HUES48 (cell line): ENCODE measurements at regions not wholly inside any gene's neighbourhood (a gene's known extent, or its start where the extent isn't known, plus 50 kb on each side); places are given as distances from the start of the nearest gene placed in this dataset.
A peak's percentile ranks its signal among the peaks of the same experiment; 100 is the strongest.

ENCODE experiments used
- H3K27ac ChIP-seq: one replicate; pipeline ENCODE4 v1.7.0; 2013; ENCODE audit warnings: low read depth, low read length, inconsistent platforms
- H3K27me3 ChIP-seq: 2 replicates; pipeline ENCODE4 v1.6.1; 2013; ENCODE audit warnings: mild to moderate bottlenecking, low read length; ENCODE audit not compliant: control insufficient read depth, insufficient read depth
- H3K36me3 ChIP-seq: 2 replicates; pipeline ENCODE4 v1.6.1; 2013; ENCODE audit warnings: low read length; ENCODE audit not compliant: control insufficient read depth, insufficient read depth
- H3K4me1 ChIP-seq: 2 replicates; pipeline ENCODE4 v1.6.1; 2013; ENCODE audit warnings: mild to moderate bottlenecking, low read length; ENCODE audit not compliant: control insufficient read depth, insufficient read depth
- H3K4me3 ChIP-seq: 2 replicates; pipeline ENCODE4 v1.5.1; 2013; ENCODE audit warnings: mild to moderate bottlenecking, low read depth, low read length
- H3K9ac ChIP-seq: 2 replicates; pipeline ENCODE4 v1.6.1; 2013; ENCODE audit warnings: mild to moderate bottlenecking, low read depth, low read length, moderate library complexity
- H3K9me3 ChIP-seq: 2 replicates; pipeline ENCODE4 v1.6.1; 2013; ENCODE audit warnings: low read length; ENCODE audit not compliant: control insufficient read depth, insufficient read depth

DNA sequence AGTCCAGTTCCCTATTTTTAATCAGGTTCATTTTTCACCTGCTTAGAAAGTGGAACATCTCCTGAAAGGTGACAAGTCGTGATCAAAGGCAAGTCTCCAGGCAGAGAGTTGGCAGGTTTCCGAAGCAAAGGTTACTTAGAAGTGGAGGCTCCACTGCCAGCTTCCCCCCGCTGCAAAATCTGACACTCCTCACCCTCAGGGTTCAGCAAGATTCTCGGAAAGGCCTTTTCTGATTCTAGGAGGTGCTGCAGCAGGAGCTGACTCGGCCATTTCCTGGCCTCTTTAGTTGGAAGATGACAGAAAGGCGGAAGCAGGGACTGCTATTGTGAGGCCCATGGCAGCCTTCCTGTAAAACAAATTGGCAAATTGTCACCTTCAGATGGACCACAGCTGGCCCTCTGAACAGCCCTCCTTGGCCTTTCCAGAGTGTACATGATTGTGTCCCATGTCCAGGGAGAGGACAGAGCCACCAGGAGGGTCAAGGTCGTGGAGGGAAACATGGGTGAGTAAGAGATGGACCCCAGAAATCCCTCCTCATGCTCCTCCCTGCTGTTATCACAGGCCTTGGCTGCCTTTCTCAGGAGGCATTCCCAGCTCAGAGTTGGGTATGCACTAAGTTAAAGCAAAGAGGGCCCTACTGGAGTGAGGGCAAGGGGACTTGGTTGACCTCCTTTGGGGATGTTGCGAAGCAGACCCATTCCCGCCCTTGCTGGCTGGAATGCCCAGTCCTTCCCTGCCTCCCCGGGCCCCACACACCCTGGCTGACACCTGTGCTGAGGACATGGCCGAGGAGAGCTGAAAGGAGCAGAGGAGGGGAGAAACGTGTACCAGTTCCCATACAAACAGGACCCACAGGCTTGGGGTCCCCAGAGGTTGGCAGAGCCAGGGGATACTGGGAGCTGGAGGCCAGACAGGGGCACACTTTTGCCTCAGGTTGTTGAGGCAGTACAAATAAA lies 115.5 kb upstream of the IRF2BP2 start:
- H3K36me3 ChIP-seq = no peaks in the 10 kb centered on the region
- H3K4me3 ChIP-seq = no peak overlapping the region
- peaks cover 53% of the 10 kb centered on the region for H3K4me1 ChIP-seq
- no peaks in the 10 kb centered on the region for H3K9me3 ChIP-seq
- H3K27ac ChIP-seq = peak overlapping the region; percentile 99
- H3K9ac ChIP-seq = 0 out of 2 replicates have a peak overlapping the region, but pooled peaks have one; percentile 49
- H3K27me3 ChIP-seq = no peaks in the 10 kb centered on the region

DNA sequence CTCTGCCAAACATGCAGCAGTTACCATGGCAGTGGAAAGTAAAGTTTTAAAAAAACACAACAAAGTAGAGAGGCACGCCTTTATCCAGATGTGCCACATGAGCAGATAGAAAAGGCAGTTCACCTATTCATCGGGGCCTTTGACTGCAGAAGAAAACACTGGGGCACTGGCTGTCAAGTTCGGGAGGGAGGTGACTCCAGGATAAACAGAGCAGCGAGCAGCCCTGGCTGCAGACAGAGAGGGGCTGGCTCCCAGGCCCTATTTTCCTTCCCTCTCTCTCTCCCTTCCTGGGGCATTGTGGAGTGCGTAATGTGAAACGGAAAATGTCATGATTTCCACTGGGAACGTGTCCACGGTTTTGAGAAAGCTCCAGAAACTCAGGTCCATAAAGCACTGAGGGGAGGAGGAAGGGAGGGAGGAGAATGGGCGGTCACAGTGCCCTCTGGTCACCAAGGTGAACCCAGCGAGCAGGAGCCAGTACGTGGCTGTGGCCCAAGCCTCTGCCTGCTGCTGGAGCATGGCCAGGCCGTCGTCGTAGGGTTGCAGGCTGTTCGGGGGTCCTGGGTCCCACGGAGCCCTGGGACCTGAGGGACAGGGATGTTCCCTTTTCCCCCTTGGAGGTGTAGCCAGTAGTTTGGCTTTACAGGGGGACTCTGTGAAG lies 114.7 kb upstream of the IRF2BP2 start:
- peaks cover 53% of the 10 kb centered on the region for H3K4me1 ChIP-seq
- no peaks in the 10 kb centered on the region for H3K9me3 ChIP-seq
- H3K27ac ChIP-seq = peak overlapping the region; percentile 99
- H3K4me3 ChIP-seq = no peak overlapping the region
- H3K27me3 ChIP-seq = no peaks in the 10 kb centered on the region
- no peaks in the 10 kb centered on the region for H3K36me3 ChIP-seq
- peak overlapping the region; percentile 49 for H3K9ac ChIP-seq

DNA sequence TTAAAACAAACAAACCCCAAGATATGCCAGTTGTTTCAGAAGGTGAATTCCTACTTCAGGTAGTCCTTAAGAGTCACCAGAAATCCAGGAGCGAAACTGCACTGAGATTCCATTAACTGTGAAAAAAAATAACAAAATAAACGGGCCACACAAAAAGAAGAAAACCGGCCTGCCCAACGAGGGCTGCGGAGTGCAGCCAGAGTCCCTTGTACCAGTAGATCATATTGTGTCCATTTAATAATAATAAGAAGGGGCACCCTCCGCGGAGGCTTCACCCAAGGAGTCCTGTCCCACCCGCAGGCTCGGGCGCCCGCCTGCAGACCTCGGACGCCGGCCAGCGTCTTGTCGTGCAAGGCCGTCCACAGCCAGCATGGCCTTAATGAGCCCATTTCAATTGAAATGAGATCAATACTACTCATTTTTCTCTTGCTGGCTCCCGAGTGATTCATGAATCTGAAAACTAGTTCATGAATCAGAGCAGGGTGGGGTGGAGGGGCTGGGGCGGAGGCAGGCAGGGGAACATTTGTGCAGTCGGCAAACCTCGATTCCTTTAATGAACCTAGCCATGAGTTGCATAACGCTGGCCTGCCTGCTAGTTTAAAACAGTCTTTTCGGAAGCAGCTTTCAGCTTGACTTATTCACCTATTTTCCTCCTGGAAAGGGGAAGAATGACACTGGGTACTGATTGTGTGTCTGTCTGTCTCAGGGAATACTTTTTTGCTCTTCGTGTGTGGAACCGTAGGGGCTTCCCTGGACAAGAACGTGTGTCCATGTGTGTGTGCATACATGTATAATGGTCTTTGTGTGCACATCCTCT lies 113.1 kb upstream of the IRF2BP2 start:
- Histone ChIP-seq H3K27ac (peak overlapping the region; percentile 99), H3K9me3 (no peaks in the 10 kb centered on the region), H3K27me3 (no peaks in the 10 kb centered on the region), H3K4me3 (no peak overlapping the region), H3K36me3 (no peaks in the 10 kb centered on the region), H3K4me1 (peaks cover 53% of the 10 kb centered on the region), H3K9ac (peak overlapping the region; percentile 62; the same call in 1 of the 2 replicates)

DNA sequence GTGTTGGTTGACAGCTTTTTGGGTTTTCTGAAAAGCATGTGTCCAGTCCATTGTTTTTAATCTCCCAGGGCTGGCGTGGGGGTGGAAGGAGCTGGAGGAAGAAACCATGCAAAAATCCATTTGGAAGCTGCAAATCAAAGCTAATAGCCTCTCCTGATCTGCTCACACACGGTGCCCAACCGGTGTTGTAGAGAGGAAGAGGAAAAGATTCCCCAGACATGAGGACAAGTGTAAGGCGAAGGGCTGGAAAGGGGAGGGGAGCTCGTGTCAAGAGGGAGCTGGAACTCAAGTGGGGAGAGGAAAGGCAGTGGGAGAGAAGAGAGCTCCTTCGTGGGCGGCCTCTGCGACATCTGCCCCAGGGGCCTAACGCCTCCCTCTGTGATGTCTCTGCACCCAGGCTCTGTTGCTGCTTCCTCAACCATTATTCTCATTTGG lies 112.3 kb upstream of the IRF2BP2 start:
- no peaks in the 10 kb centered on the region for H3K36me3 ChIP-seq
- H3K27ac ChIP-seq = no peak overlapping the region
- no peak overlapping the region for H3K4me3 ChIP-seq
- H3K27me3 ChIP-seq = no peaks in the 10 kb centered on the region
- no peaks in the 10 kb centered on the region for H3K9me3 ChIP-seq
- peaks cover 52% of the 10 kb centered on the region for H3K4me1 ChIP-seq
- no peak overlapping the region for H3K9ac ChIP-seq

DNA sequence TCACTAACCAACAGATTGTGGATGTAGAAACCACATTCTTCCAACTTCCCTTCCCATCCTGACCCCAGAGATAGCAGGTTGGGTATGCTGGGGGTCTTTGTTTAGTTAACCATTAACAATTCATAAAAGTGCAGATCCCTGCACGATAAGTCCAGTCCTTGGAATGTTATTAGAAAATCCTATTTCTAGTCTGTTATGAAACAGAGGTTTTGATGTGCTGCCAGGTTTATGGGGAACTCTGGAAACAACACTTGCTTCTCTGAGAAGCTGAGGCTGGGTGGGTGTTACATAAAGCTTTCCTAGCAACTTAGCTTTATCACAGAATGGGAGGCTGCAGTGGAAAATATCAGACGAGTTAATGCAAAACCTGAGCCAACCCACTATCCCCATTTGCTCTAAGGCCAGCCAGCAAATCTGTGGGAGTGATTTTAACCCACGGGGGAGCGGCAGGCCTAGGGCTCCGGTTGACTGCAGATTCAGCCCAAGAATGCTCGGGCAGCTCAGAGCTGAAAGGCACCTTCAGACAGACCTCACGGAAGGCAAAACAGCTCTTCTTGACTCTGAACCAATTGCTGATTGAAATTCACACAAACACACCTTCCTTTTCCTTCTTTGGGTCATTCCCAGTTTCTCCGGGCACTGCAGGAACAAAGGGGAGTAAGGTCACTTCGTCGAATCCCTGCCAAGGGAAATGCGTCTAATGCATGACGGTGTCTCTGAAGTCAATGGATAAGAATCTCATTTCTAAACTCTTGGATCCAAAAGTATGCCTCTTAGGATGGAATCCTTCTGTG lies 111.7 kb upstream of the IRF2BP2 start:
- no peak overlapping the region for H3K4me3 ChIP-seq
- H3K27me3 ChIP-seq = no peaks in the 10 kb centered on the region
- H3K27ac ChIP-seq = no peak overlapping the region
- peaks cover 47% of the 10 kb centered on the region for H3K4me1 ChIP-seq
- H3K36me3 ChIP-seq = no peaks in the 10 kb centered on the region
- H3K9ac ChIP-seq = no peak overlapping the region
- H3K9me3 ChIP-seq = no peaks in the 10 kb centered on the region

DNA sequence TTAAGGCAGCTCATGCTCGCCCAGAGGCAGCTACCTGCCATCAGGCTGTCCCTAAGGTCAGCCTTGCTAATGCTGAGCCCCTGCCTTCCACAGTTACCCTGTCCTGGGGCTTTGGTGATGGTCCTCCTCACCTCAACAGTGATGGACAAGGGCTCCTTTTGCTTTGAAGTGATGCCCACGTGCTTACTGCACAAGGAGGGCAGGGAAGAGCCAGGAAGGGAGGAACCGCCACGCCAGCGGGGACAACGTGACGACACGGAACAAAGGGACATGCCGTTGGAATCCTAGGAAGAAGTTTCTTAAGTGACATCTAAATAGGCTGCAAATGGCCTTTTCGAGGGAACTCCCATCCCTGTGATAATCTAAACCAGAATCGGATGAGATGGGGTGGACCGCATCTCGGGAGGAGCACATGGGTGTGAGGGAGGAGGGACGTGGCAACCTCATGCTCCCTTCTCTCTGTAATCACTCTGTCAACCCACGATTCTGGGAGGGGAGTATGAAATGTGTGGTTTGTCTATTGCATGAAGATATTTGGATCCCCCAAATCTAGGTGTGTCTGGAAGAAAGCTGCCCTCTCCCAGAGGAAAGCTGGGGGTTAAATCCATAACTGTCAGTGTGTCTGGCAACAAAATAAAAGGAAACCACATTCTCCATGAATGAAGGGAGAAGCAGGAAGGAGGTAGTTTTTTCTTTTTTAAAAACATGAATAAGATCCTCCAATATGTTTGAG lies 110.9 kb upstream of the IRF2BP2 start:
- Histone ChIP-seq H3K9me3 (no peaks in the 10 kb centered on the region), H3K9ac (no peak overlapping the region), H3K4me1 (peaks cover 40% of the 10 kb centered on the region), H3K27me3 (no peaks in the 10 kb centered on the region), H3K4me3 (no peak overlapping the region), H3K36me3 (no peaks in the 10 kb centered on the region), H3K27ac (no peak overlapping the region)

DNA sequence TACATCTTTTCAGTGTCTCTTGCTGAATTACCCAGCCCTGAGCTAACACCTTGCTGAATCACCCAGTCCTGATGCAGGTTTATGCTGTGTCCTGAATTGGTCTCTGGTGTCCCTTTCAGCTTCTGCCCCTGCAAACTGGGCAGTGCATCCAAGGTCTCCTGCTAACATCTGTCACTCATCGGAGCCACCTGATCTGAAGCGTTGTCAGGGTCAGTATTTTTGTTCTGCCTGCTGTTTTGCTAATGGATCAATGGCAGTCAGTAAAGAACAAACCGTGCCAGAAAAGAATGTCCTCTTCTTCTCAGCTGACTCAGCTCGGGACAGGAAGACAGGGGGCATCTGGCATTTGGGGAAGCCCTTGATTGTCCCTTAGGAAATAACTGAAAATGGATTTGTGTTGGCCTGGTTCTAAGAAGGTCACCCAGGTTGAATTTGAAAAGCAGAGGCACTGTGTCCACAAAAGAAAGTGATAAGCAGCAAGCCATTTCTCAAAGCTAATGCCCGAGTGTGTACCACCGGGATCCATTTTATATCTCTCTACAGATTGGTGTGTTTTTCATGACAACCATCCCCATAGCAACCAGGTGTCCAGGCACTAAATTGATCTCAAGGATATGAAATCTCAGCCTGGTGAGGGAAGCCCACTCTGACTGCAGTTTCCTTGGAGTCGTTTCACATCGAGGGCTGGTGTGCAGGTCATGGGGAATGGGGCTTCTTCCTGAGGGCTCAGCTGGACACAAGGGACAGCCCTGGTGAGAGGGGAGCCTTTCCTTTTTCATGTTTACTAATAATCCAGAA lies 109.7 kb upstream of the IRF2BP2 start:
- Histone ChIP-seq H3K36me3 (no peaks in the 10 kb centered on the region), H3K4me1 (peaks cover 31% of the 10 kb centered on the region), H3K27me3 (no peaks in the 10 kb centered on the region), H3K9me3 (no peaks in the 10 kb centered on the region), H3K9ac (no peak overlapping the region), H3K4me3 (no peak overlapping the region), H3K27ac (no peak overlapping the region)

DNA sequence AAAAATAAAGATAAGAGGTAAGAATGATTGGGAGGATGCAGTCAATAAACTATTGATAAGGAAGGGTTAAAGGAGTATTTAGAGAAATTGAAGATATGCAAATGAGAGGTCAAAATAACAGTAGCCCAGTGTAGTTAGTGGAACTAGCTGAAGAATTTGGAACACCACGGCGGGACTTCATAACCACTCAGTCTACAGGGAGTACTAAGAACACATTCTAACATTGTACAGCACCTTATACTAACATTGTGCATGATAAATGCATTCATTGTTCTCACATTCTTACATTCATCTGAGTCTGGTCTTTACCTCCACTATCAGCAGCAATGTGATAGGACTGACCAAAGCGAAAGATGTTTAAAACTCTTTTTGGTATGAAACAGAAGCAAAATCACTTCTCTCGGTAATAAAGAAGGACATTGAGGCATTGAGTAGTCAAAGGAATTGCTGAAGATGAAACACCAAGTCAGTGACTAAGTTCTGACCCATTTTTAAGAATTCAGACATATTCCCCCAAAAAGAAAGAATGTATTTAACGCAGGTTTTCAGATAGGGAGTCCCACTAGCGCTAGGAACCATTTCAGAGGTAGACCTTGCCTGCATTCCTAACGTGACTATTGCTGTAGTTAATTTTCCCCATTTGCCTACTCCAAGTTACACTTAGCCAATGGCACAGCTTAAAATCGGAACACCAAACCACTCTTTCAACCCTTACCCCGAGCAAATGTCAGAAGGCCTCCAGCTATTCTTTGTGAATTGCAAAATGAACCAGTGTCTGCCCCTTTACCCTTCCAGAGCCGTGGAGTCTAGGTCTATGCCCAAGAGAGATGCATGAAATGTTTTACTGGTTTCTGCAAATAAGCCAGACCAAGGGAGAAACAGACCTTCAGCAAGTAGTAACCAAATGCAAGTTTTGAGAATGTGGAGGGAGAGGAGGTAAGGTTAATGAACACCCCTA lies 108.8 kb upstream of the IRF2BP2 start:
- H3K4me1 ChIP-seq = peaks cover 22% of the 10 kb centered on the region
- H3K9me3 ChIP-seq = no peaks in the 10 kb centered on the region
- no peak overlapping the region for H3K4me3 ChIP-seq
- H3K27ac ChIP-seq = no peak overlapping the region
- no peak overlapping the region for H3K9ac ChIP-seq
- H3K27me3 ChIP-seq = no peaks in the 10 kb centered on the region
- H3K36me3 ChIP-seq = no peaks in the 10 kb centered on the region
